Colonic mucosa (tissue), 4 donors: ENCODE measurements at regions not wholly inside any gene's neighbourhood (a gene's known extent, or its start where the extent isn't known, plus 50 kb on each side); places are given as distances from the start of the nearest gene placed in this dataset.

ENCODE experiments used
- DNase-seq: peaks from one replicate; pipeline ENCODE4 v3.0.0-alpha.2; 2020
- H3K27ac ChIP-seq: fragments of 200-600 bp; one replicate; pipeline ENCODE4 v1.8.0; 2021
- H3K27me3 ChIP-seq: fragments of 200-600 bp; one replicate; pipeline ENCODE4 v1.8.0; 2021
- H3K36me3 ChIP-seq: fragments of 200-600 bp; one replicate; pipeline ENCODE4 v1.8.0; 2021
- H3K4me1 ChIP-seq: fragments of 200-600 bp; one replicate; pipeline ENCODE4 v1.8.0; 2021; ENCODE audit warnings: mild to moderate bottlenecking
- H3K4me3 ChIP-seq: fragments of 200-600 bp; one replicate; pipeline ENCODE4 v1.8.0; 2021
- H3K9ac ChIP-seq, 2 donors: one replicate each; pipeline ENCODE4 v1.7.0; 2013; ENCODE audit warnings: control low read depth in 2 of 2, low read depth in 2 of 2, low read length in 2 of 2
- H3K9me3 ChIP-seq: fragments of 200-600 bp; one replicate; pipeline ENCODE4 v1.8.0; 2021
- CTCF ChIP-seq: fragments of 200-600 bp; IDR thresholded peaks from one replicate; pipeline ENCODE4 v1.8.0; 2022; ENCODE audit warnings: antibody characterized with exemption, mild to moderate bottlenecking
- intact Hi-C: fragments of 100-400 bp; cut with DNase I; formaldehyde crosslinking; loops from one replicate; pipeline ENCODE4 v1.14.1; 2022
- donor health status: healthy.
- donor health status: DM: no; HTN: no; CAD: no.
- donor health status: DM: no; HTN: no; CAD: no.

- H3K4me3 ChIP-seq: no peak overlapping the region
- TF ChIP-seq CTCF: no peak
- no peak overlapping the region for H3K9ac ChIP-seq
- no peaks in the 10 kb centered on the region for H3K27me3 ChIP-seq
- DNase-seq: no peak
- no peaks in the 10 kb centered on the region for H3K4me1 ChIP-seq
- no peaks in the 10 kb centered on the region for H3K9me3 ChIP-seq
- intact Hi-C loops: loop anchor here (10.0 kb wide), 1 partner anchor 404 kb away; no protein-coding TSS in a partner anchor
- H3K36me3 ChIP-seq: no peaks in the 10 kb centered on the region
- H3K27ac ChIP-seq: no peak overlapping the region
Observed at GRCh38 chr22:34969001-34969790, 96.8 kb upstream of the ISX start.

- no peaks in the 10 kb centered on the region for H3K4me1 ChIP-seq
- H3K4me3 ChIP-seq: no peak overlapping the region
- intact Hi-C loops: no loop called here
- no peak overlapping the region for H3K9ac ChIP-seq
- TF ChIP-seq CTCF: no peak
- no peak overlapping the region for H3K27ac ChIP-seq
- H3K27me3 ChIP-seq: no peaks in the 10 kb centered on the region
- no peaks in the 10 kb centered on the region for H3K9me3 ChIP-seq
- DNase-seq: no peak
- no peaks in the 10 kb centered on the region for H3K36me3 ChIP-seq
Observed at GRCh38 chr22:34971456-34971855, 94.5 kb upstream of the ISX start.

DNA sequence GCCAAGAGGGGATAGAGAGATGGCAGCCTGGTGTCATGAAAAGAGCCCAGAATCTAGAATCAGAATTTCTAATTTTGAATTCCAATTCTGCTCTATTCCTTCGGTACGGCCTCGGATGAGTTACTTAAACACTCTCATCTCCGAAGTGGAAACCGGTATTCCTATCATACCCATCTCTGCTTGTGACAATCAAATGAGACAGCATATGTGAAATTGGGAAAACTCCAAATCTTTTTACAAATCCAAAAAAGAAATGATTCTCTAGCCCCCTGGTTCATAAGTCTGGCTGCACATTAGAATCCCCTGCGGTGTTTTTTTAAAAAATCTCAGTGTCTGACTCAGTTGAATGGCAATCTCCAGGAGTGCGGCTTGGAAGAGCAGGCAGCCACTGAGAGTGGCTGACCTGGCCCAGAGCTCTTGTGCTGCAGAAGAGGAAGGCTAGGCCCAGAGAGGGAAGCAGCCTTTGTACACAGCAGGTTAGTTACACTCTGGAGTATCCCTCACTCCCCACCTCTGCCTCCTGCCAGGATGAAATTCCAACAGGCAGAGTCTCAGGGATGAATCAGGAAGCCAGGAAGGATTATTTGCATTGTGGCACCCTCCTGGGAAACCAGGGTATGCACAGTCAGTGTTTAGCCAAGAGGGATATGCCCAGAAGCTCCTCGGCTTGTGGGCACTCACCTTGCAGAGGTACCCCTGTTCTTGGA is 93.6 kb upstream of the ISX start:
- TF ChIP-seq CTCF: no peak
- Histone ChIP-seq H3K4me3 (no peak overlapping the region), H3K9ac (no peak overlapping the region), H3K4me1 (no peaks in the 10 kb centered on the region), H3K27ac (no peak overlapping the region), H3K36me3 (no peaks in the 10 kb centered on the region), H3K9me3 (no peaks in the 10 kb centered on the region), H3K27me3 (no peaks in the 10 kb centered on the region)
- DNase-seq: no peak
- intact Hi-C loops: no loop called here

DNA sequence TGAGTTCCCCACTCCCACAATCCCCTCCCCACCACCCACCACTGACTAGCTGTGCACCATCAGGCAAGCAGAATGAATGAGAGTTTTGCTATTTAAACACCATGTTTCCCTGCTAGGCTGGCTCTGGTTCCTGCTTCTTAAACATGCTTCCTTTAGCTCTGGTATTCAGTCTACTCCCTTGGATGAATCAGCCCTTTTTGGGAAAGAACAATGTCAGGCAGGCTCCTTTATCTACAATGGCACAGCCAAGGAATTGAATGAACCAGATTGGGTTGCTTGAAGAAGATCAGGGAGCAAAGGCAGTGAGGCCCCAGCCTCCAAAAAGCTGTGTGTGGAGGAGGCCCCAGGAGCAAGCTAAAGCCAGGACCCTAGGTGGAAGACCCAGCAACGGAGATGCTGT is 92.9 kb upstream of the ISX start:
- Histone ChIP-seq H3K9ac (no peak overlapping the region), H3K27me3 (no peaks in the 10 kb centered on the region), H3K4me3 (no peak overlapping the region), H3K27ac (no peak overlapping the region), H3K9me3 (no peaks in the 10 kb centered on the region), H3K4me1 (no peaks in the 10 kb centered on the region), H3K36me3 (no peaks in the 10 kb centered on the region)
- TF ChIP-seq CTCF: no peak
- intact Hi-C loops: no loop called here
- no peak for DNase-seq

- no peak overlapping the region for H3K4me3 ChIP-seq
- H3K27ac ChIP-seq: no peak overlapping the region
- H3K27me3 ChIP-seq: no peaks in the 10 kb centered on the region
- H3K4me1 ChIP-seq: no peaks in the 10 kb centered on the region
- no peaks in the 10 kb centered on the region for H3K9me3 ChIP-seq
- no peak for TF ChIP-seq CTCF
- no peak for DNase-seq
- intact Hi-C loops: no loop called here
- H3K9ac ChIP-seq: no peak overlapping the region
- no peaks in the 10 kb centered on the region for H3K36me3 ChIP-seq
Observed at GRCh38 chr22:34973926-34974325, 92.0 kb upstream of the ISX start.
